Kidney (tissue), 13 donors: ENCODE measurements at regions not wholly inside any gene's neighbourhood (a gene's known extent, or its start where the extent isn't known, plus 50 kb on each side); places are given as distances from the start of the nearest gene placed in this dataset.

ENCODE experiments used
- DNase-seq, 5 donors: peaks; one replicate each; pipeline ENCODE4 v3.0.0-alpha.2; 2013 to 2020
- FAIRE-seq: peaks from 2 replicates; lab custom pipeline; 2012; peaks lifted over from hg19 to GRCh38; lab: Jason Lieb, UNC
- H3K27ac ChIP-seq, 2 donors: one replicate each; pipeline ENCODE4 v1.7.0; 2013; ENCODE audit warnings: low read depth in 2 of 2, low read length in 2 of 2, inconsistent platforms in 1 of 2
- H3K27me3 ChIP-seq: one replicate; pipeline ENCODE4 v1.7.1; 2013; ENCODE audit warnings: low read length, inconsistent platforms; ENCODE audit not compliant: control insufficient read depth, insufficient read depth
- H3K36me3 ChIP-seq, 3 donors: one replicate each; pipeline versions ENCODE4 v1.7.0 to v1.7.1; 2013; ENCODE audit warnings: low read length in 3 of 3, control low read depth in 1 of 3, inconsistent platforms in 1 of 3; ENCODE audit not compliant: insufficient read depth in 3 of 3, control insufficient read depth in 2 of 3
- H3K4me1 ChIP-seq, 3 donors: one replicate each; pipeline versions ENCODE4 v1.7.0 to v1.7.1; 2013; ENCODE audit warnings: low read length in 3 of 3, inconsistent platforms in 1 of 3, low read depth in 1 of 3; ENCODE audit not compliant: control insufficient read depth in 2 of 3, insufficient read depth in 2 of 3
- H3K4me3 ChIP-seq, 3 donors: one replicate each; pipeline versions ENCODE4 v1.7.0 to v1.8.1; 2013; ENCODE audit warnings: low read length in 3 of 3, control low read depth in 1 of 3, inconsistent platforms in 1 of 3
- H3K9ac ChIP-seq, 3 donors: one replicate each; pipeline versions ENCODE4 v1.7.0 to v1.7.1; 2013; ENCODE audit warnings: low read length in 3 of 3, control low read depth in 1 of 3, inconsistent platforms in 1 of 3
- H3K9me3 ChIP-seq, 3 donors: one replicate each; pipeline versions ENCODE4 v1.7.0 to v1.7.1; 2013; ENCODE audit warnings: low read length in 3 of 3, control low read depth in 1 of 3, inconsistent platforms in 1 of 3; ENCODE audit not compliant: control insufficient read depth in 2 of 3, insufficient read depth in 1 of 3
- CTCF ChIP-seq: IDR thresholded peaks from 3 replicates; pipeline ENCODE4 v1.5.1; 2012; ENCODE audit warnings: mild to moderate bottlenecking, moderate library complexity, borderline replicate concordance; ENCODE audit not compliant: insufficient read depth; ENCODE audit errors: extremely low read depth
- intact Hi-C: fragments of 100-400 bp; cut with DNase I; formaldehyde crosslinking; loops from one replicate; pipeline ENCODE4 v1.11.1; 2022
- donor health status: control.
- donor health status: control.
- donor health status: control.
- donor health status: control.
- donor health status: control.
- donor health status: DM: yes; HTN: yes; CAD: no.
- donor health status: Normal renal cell carcinoma (clear cell type).

- Histone ChIP-seq H3K36me3 (no peaks in the 10 kb centered on the region), H3K4me1 (peaks cover 0 to 3% (median 0%) of the 10 kb centered on the region in 3 donors), H3K27me3 (no peaks in the 10 kb centered on the region), H3K9me3 (peaks cover 0 to 7% (median 0%) of the 10 kb centered on the region in 3 donors), H3K27ac (no peak overlapping the region), H3K9ac (no peak overlapping the region), H3K4me3 (no peak overlapping the region)
- FAIRE-seq (no peak), DNase-seq (no peak)
- intact Hi-C loops = no loop called here
- TF ChIP-seq CTCF = no peak
Measured at GRCh38 chr6:927157-927556, 234.2 kb upstream of the EXOC2 start.

- Histone ChIP-seq H3K27me3 (no peaks in the 10 kb centered on the region), H3K4me1 (peaks cover 0 to 3% (median 0%) of the 10 kb centered on the region in 3 donors), H3K36me3 (no peaks in the 10 kb centered on the region), H3K9ac (no peak overlapping the region), H3K9me3 (peaks cover 0 to 21% (median 1%) of the 10 kb centered on the region in 3 donors), H3K27ac (peak overlapping the region in 1 of 2 donors; percentile 27), H3K4me3 (no peak overlapping the region)
- DNase-seq (no peak), FAIRE-seq (no peak)
- TF ChIP-seq CTCF = no peak
- intact Hi-C loops = no loop called here
Measured at GRCh38 chr6:925656-926213, 232.8 kb upstream of the EXOC2 start.

- TF ChIP-seq CTCF = no peak
- H3K4me1 ChIP-seq = peaks cover 0 to 3% (median 0%) of the 10 kb centered on the region in 3 donors
- peak in 2 of 5 donors; percentile 26 to 33 for DNase-seq
- FAIRE-seq = no peak
- intact Hi-C loops = no loop called here
- no peaks in the 10 kb centered on the region for H3K27me3 ChIP-seq
- H3K36me3 ChIP-seq = no peaks in the 10 kb centered on the region
- H3K9me3 ChIP-seq = peaks cover 0 to 26% (median 1%) of the 10 kb centered on the region in 3 donors
- H3K27ac ChIP-seq = no peak overlapping the region
- no peak overlapping the region for H3K9ac ChIP-seq
- no peak overlapping the region for H3K4me3 ChIP-seq
Measured at GRCh38 chr6:924661-925060, 231.7 kb upstream of the EXOC2 start.

- Histone ChIP-seq H3K9ac (no peak overlapping the region), H3K4me3 (no peak overlapping the region), H3K9me3 (peaks cover 0 to 31% (median 1%) of the 10 kb centered on the region in 3 donors), H3K4me1 (peaks cover 0 to 3% (median 0%) of the 10 kb centered on the region in 3 donors), H3K27ac (no peak overlapping the region), H3K27me3 (no peaks in the 10 kb centered on the region), H3K36me3 (no peaks in the 10 kb centered on the region)
- TF ChIP-seq CTCF = no peak
- intact Hi-C loops = no loop called here
- no peak for FAIRE-seq
- DNase-seq = no peak
Measured at GRCh38 chr6:921400-921799, 228.5 kb upstream of the EXOC2 start.
